HG02973 (cell line): ENCODE measurements at regions not wholly inside any gene's neighbourhood (a gene's known extent, or its start where the extent isn't known, plus 50 kb on each side); places are given as distances from the start of the nearest gene placed in this dataset.

Experiments used
- ATAC-seq: cut with Tn5 transposase; IDR thresholded peaks from one replicate; pipeline ENCODE4 v1.9.1; 2021; ENCODE audit warnings: moderate library complexity; ENCODE audit not compliant: unreplicated experiment

DNA sequence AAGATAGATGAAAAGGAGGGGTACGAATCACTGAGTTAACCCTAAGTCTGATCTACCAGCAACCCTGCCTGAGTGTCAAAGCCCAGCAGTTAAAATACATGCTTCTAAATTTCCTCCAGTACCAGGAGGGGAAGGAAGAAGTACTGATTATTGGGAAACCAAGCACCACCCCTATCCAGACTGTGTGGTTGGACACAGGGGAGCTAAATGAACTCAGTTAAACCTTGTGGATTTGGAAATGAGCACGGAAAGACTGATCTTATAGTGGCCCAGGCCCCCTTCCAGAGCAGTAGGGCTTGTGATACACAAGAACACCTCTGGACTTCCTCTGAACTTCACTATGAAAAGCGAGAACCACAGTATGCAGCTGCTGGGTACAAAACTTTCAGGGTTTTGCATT is 585.6 kb downstream of the MAFB start:
- no peak for ATAC-seq

- no peak for ATAC-seq
These were observed 587.5 kb downstream of the MAFB start for GRCh38 chr20:40101560-40101959.

DNA sequence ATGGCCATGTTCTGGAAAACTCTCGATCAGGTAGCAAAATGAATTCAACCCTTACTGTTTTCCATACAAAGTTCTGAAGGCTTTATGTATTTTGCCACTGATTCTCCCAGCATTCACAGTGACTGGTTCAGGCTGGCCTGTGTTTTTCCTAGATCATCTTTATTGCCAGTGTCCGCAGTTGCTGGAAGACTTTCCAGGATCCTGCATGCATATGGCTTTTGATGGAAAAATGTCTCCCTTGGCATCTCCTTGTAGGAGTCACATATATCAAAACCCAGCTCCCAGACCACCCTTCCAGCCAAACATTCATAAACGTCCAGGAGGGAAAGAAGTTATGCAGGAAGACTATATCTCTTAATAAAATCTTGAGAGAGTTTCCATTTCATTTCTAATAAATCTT is 588.8 kb downstream of the MAFB start:
- ATAC-seq = no peak

DNA sequence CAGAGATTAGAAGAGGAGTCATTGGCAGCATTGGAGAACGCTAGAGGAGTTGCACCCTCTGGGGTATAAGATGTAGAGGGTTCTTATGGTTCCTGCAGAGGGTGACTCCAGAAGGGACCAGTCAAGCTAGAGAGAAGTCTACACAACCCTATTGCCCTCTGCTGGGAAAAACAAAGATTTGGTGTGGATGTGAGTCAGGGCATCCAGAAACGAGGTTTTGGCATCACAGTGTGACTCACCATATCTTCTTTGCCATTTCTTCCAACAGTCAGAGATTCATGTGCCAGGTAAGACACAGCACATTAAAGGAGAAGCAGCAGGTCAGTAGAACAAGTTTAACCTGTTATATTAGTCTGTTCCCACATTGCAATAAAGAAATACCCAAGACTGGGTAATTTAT is 598.8 kb downstream of the MAFB start:
- ATAC-seq = no peak

- ATAC-seq = no peak
These were observed 601.5 kb downstream of the MAFB start for GRCh38 chr20:40087496-40087895.

DNA sequence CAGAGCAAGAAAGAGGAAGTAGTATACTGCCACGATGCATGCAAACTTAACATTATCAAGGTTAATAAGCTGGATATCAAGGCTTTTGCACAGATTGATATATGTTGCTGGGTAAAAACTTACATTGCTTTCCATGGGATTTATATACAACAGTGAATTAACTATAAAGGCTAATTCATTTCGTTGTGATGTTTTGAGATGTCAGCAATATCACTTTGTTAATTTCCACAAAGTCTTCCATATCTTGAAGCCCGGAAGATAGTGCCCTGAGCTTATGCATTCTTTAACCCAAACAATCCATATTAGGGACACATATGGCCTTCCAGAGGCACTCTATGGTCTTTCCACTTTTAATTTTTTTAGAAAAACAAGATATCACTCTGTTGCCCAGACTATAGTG is 603.5 kb downstream of the MAFB start:
- ATAC-seq = no peak

- no peak for ATAC-seq
These were observed 606.6 kb downstream of the MAFB start for GRCh38 chr20:40082436-40082835.

- ATAC-seq = no peak
These were observed 607.4 kb downstream of the MAFB start for GRCh38 chr20:40081653-40082052.

DNA sequence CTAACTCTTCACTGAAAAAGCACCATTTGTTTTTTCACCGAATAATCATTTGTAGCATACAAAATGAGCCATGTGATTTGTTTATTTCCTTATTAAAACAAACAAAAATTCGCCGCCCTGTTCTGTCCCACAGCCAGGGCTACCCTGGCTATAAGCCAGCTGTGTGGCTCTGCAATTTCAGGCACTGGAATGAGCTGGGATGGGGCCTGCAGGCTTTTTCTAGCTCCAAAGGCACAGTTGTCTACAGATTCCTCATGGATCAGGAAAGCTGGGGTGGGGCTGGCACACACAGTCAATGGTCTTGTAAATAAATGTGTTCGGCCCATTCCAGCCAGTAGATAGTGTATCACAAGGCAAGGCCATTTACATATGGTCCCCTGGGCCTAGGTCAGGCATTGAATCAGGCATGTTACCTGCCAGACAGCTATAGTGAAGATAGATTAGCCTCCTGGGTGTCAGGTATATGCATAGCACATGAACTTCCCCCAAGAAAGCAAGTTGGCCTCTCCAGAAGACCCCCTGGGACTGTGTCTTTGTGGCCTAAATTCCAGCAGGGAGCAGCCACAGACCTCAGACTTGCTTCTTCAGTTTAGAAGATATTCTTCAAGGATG is 608.9 kb downstream of the MAFB start:
- no peak for ATAC-seq

DNA sequence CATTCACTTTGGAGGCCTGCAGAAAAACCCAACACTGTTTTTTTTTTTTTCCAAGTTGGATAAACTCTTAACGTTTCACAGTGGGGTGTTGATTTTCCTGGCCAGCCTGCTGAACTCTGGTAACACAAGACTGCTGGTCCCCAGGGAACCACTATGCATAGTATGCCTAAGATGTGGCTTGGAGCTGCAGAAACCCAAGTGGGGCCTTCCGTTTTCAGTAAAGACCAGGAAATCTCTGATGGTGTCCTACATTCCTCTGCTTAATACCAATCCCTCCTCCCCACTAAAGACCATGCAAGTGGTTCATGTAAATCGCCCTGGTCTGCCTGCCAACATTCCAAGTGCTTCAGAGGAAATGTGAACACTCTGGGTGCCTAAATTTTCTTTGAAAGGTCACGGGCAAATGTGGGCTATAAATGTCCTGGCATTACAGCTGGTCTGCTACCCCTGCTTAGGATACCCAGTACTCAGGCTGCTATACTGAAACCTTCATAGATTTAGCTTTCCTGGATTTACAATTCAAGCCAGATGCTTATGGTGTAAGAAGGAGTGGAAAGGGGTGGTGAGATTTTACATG is 615.4 kb downstream of the MAFB start:
- no peak for ATAC-seq

GRCh38 chr20:40072907-40073306 is 616.1 kb downstream of the MAFB start:
- no peak for ATAC-seq

DNA sequence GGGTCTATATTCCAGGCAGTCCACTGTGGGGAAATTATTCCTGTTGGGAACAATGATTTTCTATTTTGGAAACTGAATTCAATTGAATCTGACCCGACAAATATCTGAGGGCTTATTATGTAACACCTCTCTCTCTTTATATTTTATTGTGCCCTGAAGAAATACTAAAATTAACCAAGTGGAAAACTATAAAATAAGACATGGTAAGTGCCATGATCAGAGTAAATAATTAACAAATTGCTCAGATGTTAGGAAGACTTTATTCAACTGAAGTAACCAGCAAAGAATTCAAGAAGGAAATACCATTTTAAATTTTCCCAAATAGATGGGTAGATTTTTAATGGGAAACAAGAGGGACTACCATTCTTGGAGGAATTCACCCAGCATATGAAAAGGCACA is 632.9 kb downstream of the MAFB start:
- no peak for ATAC-seq

DNA sequence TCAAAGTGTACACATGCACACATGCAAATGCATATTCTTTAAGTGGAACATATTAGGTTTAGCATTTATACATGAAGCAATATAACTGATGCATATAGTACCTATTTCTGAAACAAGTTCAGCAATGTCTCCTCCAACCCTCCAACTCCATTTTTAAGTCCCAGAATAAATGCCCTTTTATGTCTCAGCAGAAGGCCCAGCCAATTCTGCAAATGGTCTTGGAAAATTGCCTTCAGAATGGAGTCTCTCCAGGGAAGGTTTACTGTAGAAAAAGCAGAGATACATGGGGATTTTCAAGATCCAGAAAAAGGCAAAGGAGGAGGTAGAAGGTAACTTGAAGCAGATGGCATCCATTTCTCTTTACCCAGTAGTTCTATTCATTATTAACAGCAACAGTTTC is 633.3 kb downstream of the MAFB start:
- no peak for ATAC-seq

DNA sequence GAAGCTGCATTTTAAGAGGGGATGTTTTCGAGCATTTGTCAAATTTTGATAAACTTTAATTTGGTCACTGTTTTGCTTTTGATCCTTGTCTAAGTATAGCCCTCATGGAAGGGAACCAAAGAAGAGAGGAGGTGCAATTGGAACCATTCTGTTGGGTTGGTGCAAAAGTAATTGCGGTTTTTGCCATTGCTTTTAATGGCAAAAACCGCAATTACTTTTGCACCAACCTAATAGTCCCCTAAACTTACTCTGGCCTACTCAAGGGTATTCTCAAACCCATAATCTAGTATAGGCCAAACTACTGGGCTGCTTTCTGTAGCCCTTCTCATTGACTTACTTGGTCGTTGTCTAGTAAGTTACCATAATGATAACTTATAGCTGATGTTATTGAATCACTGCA is 634.7 kb downstream of the MAFB start:
- no peak for ATAC-seq

- ATAC-seq = no peak
These were observed 638.4 kb downstream of the MAFB start for GRCh38 chr20:40050596-40050995.

- no peak for ATAC-seq
These were observed 639.2 kb downstream of the MAFB start for GRCh38 chr20:40049854-40050253.

DNA sequence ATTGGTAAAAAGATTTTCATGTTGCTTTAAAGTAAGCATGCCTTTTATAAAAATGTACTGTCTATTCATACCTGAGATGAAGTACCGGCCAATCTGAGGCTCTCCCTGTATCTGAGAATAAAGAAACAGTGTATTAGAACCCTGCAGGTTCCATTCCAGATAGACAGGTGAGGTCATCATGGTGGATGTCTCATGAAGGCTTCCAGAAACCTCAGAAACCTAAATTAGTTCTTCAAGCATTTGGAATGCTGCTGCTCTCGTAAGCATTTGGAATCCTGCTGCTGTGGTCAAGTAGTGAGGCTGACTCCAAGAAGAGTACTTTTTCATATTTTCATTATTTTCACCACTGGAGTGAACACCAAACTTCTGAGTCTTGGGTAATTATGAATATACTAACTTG is 642.3 kb downstream of the MAFB start:
- no peak for ATAC-seq

DNA sequence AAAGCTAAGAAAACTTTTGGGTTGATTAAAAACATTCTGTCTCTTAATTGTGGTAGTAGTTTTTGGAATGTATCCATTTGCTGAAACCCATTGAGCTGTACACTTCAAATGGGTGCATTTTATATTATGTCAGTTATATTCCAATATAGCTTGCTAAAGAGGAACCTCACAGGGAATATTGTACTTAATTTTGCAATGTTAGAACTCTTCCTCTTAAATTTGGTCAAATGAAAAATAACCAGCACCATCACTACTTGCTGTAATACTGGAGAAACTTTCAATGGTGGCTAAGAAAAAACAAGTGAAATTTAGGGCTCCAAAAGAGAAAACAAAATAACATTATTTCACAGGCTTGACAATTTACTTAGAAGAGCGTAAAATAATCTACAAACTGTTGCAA is 651.5 kb downstream of the MAFB start:
- no peak for ATAC-seq

DNA sequence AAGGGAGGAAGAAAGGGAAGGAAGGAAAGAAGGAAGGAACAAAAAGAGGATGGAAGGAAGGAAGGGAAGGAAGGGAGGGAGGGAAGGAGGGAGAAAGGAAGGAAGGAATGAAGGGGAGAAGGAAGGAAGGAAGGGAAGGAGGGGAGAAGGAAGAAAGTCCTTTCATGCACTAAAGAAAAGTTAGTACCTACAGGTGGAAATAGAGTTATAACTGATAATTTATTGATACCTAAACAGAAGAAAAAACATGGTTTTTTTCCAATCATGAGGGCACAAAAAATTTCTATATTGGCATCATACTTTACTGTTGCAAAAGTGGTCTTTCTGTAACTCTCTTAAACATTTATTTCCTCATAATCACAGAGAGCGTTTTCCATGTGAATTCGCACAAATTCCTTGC is 659.4 kb downstream of the MAFB start:
- ATAC-seq = no peak

GRCh38 chr20:40019510-40019909 is 669.5 kb downstream of the MAFB start:
- no peak for ATAC-seq

- ATAC-seq = no peak
These were observed 671.3 kb downstream of the MAFB start for GRCh38 chr20:40017765-40018164.

DNA sequence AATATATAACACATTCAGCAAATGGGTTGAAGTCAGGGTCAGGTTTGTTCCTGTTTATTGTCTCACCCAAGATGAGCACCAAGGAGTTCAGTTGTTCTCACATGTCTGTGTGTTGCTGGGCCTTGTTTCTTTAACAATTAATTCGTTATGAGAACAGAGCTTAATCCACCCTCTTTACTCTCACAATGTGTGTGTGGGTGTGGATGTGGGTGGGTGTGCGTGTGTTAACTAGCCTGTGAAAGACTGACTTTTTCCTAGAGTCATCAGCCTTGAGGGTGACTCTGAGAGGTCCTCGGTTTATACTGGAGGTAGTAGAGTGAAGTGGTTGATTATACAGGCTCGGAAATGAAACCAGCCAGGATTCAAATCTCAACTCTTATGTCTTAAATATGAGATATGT is 672.1 kb downstream of the MAFB start:
- ATAC-seq = no peak

GRCh38 chr20:40016392-40016791 is 672.6 kb downstream of the MAFB start:
- no peak for ATAC-seq
